Stimulated activated CD8-positive, alpha-beta memory T cell treated with anti-CD3 and anti-CD28 coated beads, Interleukin-7, amount 100 ng/mL, for 48 hours (primary cell): ENCODE measurements at regions not wholly inside any gene's neighbourhood (a gene's known extent, or its start where the extent isn't known, plus 50 kb on each side); places are given as distances from the start of the nearest gene placed in this dataset.

Experiments
- DNase-seq, 2 donors: peaks; one replicate each; pipeline ENCODE4 v3.0.0-alpha.2; 2020; ENCODE audit warnings: low read depth in 1 of 2; ENCODE audit errors: extremely low read depth in 1 of 2

DNA sequence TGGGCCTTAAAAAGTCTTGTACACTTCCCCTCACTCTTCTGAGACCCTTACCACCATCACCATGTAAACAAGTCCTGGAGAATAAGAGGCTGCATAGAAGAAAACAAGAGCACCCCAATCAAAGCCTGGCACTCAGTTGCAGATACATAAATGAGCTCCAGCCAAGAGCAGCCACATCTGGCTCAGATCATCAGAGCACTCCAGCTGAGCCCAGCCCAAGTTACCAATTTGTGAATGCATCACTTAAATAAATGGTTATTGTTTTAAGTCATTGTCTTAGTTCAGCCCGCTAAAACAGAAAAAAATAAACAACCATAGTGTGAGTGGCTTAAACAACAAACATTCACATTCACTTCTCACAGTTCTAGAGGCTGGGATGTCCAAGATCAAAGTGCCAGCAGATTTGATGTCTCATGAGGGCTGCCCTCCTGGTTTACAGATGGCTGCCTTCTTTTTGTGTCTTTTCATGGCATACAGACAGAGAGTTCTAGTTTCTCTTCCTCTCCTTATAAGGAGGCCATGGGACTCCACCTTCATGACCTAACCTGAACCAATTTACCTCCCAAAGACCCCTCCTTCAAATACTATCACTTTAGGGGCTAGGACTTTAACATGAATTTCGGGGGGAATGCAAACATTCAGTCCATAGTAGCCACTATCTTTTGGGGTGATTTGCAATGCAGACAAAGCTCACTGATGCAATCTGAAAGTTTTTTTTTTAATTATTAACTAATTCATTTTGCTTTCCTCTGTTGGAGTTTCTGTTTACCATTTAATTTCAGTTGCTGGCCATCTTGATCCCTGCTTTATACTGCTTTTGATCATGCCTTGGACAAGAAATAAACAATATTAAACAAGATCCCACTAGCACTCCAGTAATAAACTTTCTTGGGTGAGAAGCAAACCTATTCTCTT, 187.5 kb upstream of the ACVR2A start:
- DNase-seq: no peak

DNA sequence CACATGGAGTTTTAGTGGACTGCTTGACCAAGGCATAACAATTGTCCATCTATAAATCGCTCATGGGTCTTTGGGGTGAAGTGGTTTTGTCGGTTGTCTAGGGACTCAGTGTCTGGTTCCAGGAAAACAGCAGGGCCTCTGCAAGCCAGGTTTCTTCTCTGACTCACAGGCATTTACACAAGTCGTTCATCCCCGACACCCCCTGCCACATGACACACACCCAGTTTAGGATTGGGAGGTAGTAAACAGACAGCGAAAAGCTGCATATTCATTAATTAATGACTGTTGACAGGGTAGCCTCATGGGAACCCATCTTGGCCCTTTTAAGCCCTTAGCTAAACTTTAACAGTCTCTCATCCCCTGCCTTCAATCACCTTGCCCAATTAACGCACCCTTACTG, 194.8 kb upstream of the ACVR2A start:
- no peak for DNase-seq

- DNase-seq: no peak
These were observed 195.5 kb upstream of the ACVR2A start for GRCh38 chr2:147649286-147649685.

- DNase-seq: no peak
These were observed 196.4 kb upstream of the ACVR2A start for GRCh38 chr2:147648471-147648870.

DNA sequence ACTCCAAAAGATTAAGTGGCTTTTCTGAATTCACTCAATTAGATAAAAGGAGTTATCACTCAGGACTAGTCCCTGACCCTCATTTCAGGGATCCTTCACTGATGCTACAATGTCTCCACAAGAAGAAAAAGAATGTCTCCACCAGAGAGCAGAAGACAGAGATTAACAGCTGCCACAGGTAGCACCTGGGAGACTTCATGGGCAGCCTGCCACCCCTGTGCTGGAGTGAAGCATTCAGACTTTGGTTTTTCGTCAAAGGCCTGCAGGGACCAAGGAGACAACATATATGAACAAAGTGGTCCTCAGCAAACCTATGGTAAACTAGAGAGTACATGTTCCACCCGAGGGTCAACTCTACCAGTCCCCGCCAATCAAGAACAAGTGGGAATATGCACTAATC, 197.0 kb upstream of the ACVR2A start:
- no peak for DNase-seq

DNA sequence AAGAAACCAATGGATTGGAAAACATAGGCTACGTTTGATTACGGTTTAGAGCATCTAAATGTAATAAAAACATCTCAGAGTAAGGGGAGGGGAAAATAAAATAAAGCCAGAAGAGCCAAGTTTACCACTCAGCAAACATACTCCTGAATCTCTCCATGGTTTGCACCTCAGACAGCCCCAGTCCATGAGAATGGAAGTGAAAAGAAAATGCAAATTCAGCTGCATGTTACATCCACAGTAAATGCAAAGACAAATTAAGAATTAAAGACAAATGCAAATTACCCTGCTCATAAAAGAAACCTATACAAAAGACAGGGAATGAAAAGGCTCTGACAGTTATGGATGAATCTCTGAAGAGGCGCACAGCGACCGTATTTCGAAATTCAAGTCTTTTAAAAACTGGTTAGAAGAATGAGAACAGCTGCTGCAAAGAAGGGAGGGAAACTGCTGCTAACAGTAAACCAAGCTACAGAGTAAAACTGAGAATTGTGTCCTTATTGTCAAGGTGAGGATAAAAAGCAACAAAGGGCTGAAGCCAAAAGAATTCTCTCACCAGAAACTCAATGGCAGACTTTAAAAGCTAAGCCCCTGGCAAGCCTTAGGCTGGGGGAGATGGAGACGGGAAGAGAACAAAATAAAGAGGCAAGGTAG, 197.9 kb upstream of the ACVR2A start:
- no peak for DNase-seq

DNA sequence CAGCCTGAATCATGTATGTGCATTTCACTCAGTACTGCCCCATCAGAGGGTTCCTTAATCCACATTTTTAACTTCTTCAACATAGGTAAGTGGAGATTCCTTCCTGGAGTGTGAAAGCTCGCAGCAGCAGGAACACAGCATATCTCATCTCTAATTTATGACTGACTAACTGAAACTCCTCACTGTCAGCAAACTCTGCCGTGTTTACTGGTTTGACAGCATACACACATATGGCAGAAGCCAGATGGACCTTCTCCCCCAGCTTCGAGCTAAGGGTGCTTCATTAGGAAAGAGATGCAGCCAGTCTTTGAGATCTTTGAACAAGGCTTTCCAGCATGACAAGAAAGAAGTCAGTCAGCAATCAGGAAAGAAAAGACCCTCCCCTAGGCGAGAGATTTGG, 200.3 kb upstream of the ACVR2A start:
- DNase-seq: no peak

GRCh38 chr2:147642765-147643164, 202.1 kb upstream of the ACVR2A start:
- no peak for DNase-seq

GRCh38 chr2:147641651-147642050, 203.2 kb upstream of the ACVR2A start:
- DNase-seq: no peak

DNA sequence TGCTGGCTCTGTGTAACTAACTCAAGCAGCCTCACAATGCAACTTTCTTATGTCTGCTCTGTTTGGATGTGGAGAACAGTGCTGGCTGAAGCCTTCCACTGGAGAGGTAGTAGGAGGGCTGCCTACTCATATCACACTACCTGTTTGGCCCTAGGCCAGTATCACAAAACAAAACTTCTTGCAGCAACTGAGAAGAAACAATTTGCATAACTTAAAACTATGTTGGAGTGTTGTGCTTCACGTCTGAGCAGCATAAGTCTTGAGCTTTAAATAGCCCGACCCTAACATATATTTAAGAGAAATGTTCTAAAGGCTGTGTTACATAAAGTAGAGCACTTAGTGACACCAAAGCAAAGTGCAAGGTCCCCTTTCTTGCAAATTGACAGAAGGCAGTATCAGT, 204.9 kb upstream of the ACVR2A start:
- DNase-seq: no peak

DNA sequence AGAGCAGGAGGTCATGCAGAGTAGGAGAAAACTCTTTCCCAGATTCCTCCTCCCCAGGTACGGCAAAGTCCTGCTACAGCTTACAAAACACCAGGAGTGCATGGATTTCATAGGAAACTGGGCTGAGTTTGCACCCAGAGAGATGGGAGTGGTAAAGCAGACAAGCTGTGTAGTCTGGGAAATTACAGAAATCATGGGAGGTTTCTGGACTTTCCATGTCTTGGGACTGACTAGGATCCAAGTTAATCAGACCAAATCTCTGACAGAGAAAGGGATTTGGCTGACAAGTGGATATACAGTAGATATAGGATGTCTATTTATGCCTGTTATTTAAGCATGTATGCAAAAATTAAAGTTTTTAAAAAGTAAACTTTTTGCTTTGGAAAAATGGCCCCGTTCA, 205.4 kb upstream of the ACVR2A start:
- DNase-seq: no peak

- DNase-seq: no peak
These were observed 207.9 kb upstream of the ACVR2A start for GRCh38 chr2:147636886-147637285.

DNA sequence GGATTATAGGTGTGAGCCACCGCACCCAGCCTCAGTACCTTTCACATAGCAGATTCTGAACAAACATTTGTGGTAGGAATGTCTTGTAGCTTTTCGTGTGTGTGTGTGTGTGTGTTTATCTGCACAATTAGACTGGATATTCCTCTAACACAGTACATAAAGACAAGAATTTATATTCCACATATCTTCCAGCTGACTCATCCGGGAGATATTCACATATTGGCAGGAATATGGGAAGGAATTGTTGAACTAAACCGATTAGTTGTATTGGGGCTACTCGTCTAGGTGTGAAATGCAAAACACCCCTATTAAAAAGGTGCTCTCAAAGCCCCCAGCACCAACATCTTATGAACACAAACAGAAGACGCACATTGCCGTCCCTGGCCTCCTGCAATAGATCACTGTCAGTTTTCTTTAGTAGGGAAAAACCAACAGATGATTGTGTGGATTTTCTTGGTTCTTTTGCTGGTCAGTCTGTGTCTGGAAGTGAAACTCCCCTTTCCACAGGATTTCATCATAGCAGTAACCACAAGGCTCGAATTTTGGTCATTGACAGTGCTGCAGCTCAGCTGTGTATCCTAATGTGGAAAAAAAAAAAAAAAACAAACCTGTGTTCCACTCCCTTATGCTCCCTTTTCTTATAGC, 208.5 kb upstream of the ACVR2A start:
- DNase-seq: no peak

- DNase-seq: no peak
These were observed 210.0 kb upstream of the ACVR2A start for GRCh38 chr2:147634826-147635225.

- no peak for DNase-seq
These were observed 212.6 kb upstream of the ACVR2A start for GRCh38 chr2:147632198-147632597.

DNA sequence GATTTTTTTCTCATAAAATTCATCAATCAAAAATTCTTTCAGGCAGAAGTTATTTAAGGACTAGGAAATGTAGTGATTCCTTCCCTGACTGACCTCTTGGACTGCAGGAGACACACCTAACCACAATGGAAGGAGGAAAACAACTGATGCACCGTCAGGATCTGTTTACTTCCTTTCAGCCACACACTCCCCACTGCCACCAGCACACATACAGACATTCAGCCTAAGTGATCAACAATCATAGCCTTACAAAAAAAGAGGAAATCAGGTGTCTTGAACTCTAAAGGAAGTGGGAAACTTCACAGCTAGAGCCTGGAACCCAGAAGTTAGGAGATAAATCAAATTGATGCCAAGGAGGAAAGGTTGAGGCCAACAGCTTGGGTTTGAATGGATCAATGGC, 213.5 kb upstream of the ACVR2A start:
- no peak for DNase-seq

DNA sequence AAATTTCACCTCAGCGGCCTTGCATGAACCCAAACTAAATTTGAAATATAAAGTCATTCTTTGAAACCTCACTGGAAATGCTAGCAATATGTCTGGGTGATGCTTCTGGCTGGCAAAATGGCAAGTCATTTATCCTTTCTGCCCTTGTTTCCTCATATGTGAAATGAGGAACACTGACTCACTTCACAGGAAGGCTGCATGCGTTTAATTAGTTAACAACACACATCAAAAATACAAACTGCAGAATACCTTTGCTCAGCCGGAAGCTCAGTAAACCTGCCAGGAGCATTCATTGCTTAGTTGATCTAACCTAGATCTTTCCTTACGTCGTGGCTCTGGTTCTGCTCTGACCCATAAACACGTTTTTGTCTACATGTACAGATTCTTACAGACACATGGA, 214.2 kb upstream of the ACVR2A start:
- no peak for DNase-seq

GRCh38 chr2:147628971-147629421, 215.8 kb upstream of the ACVR2A start:
- no peak for DNase-seq

DNA sequence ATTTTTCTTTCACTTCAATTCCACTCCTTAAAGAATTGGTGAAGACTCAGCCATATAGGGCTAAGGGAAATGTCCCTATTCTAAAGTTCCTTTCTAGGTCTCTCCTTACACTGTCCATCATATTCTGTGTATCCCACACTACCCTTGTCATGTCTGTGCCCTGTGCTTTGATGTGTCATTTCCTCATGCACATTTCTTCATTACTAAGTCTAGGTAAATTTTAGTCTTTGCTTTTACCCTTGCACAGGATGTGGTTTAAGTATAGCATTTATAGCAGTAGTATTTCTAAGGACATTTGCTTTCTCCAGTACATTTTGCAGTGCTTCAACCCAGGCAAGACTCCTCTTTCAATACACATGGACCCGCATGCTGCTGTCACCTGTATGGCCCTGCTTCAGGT, 221.5 kb upstream of the ACVR2A start:
- no peak for DNase-seq

- no peak for DNase-seq
These were observed 223.1 kb upstream of the ACVR2A start for GRCh38 chr2:147621656-147622197.

DNA sequence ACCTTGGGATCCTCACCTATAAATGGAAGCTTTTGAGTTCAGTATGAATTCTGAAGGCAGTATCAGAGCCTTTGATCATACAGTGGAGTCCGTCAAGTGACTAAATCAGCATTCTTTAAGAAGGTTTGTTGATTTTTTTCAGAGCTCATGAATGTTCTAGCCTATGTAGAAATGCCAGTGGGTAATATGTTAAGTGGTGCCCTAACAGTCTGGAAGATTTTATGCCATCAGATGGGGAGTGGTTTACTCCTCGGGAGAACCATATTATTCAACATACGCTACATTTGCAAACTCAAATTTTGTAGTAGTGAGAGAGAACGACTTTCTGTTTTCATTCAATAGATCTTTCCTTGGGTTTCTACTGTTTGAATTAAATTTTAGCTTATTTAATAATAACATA, 225.0 kb upstream of the ACVR2A start:
- no peak for DNase-seq

DNA sequence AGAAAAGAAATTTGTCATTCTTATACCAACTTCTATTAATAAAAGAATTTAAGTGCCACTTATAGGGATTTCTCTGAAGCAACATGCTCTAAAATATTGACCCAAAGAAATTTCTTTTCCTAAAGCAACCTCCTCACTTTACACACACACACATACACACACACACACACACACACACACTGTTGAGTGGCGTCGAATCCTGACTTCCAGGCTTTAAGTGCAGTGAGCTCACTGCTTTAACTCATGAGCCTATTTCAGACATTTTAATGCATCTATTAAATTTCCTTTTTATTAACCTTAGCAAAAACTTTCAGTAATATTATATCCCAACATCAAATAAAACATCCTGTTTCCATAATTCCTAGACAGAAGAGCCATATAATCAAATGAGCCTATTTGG, 229.1 kb upstream of the ACVR2A start:
- DNase-seq: no peak
